Smooth muscle cell (in vitro differentiated cells): ENCODE measurements at regions not wholly inside any gene's neighbourhood (a gene's known extent, or its start where the extent isn't known, plus 50 kb on each side); places are given as distances from the start of the nearest gene placed in this dataset.
A peak's percentile ranks its signal among the peaks of the same experiment; 100 is the strongest.

ENCODE experiments used
- DNase-seq: peaks from one replicate; lab custom pipeline; 2025; ENCODE audit not compliant: unreplicated experiment; lab: John Stamatoyannopoulos, UW
- H2AFZ ChIP-seq: fragments of 200-600 bp; sonication (generic); 2 replicates; pipeline ENCODE4 v1.6.0; 2016; ENCODE audit warnings: antibody characterized with exemption, low read depth, mild to moderate bottlenecking
- H3F3A ChIP-seq: fragments of 200-600 bp; sonication (generic); 2 replicates; pipeline ENCODE4 v1.6.0; 2017; ENCODE audit warnings: antibody characterized with exemption, low read depth
- H3K27ac ChIP-seq: fragments of 200-600 bp; sonication (generic); 2 replicates; pipeline ENCODE4 v1.5.1; 2016; ENCODE audit warnings: low read depth, mild to moderate bottlenecking
- H3K27me3 ChIP-seq: fragments of 200-600 bp; sonication (generic); 2 replicates; pipeline ENCODE4 v1.6.1; 2016; ENCODE audit warnings: low read depth, mild to moderate bottlenecking
- H3K36me3 ChIP-seq: fragments of 200-600 bp; sonication (generic); 2 replicates; pipeline ENCODE4 v1.5.1; 2016; ENCODE audit warnings: low read depth
- H3K4me1 ChIP-seq: fragments of 200-600 bp; sonication (generic); 2 replicates; pipeline ENCODE4 v1.5.1; 2016; ENCODE audit warnings: low read depth
- H3K4me2 ChIP-seq: fragments of 200-600 bp; sonication (generic); 2 replicates; pipeline ENCODE4 v1.6.0; 2016; ENCODE audit warnings: mild to moderate bottlenecking
- H3K4me3 ChIP-seq: fragments of 200-600 bp; sonication (generic); 2 replicates; pipeline ENCODE4 v1.5.1; 2016; ENCODE audit warnings: mild to moderate bottlenecking
- H3K79me2 ChIP-seq: fragments of 200-600 bp; sonication (generic); 2 replicates; pipeline ENCODE4 v1.6.0; 2016; ENCODE audit warnings: low read depth, mild to moderate bottlenecking
- H3K9ac ChIP-seq: fragments of 200-600 bp; sonication (generic); 2 replicates; pipeline ENCODE4 v1.6.0; 2016; ENCODE audit warnings: low read depth
- H3K9me3 ChIP-seq: fragments of 200-600 bp; sonication (generic); replicated peaks from 2 replicates; pipeline ENCODE4 v1.5.1; 2016; ENCODE audit warnings: low read depth
- H4K20me1 ChIP-seq: fragments of 200-600 bp; sonication (generic); 2 replicates; pipeline ENCODE4 v1.6.0; 2016; ENCODE audit warnings: low read depth
- WGBS: methylation state at CpG from one replicate; pipeline ENCODE4 v1.1.7; 2016; ENCODE audit warnings: low lambda C conversion rate; 5-methylcytosine and 5-hydroxymethylcytosine counted together
- TF ChIP-seq, protein P1 (sequence below): fragments of 200-600 bp; sonication (generic); IDR thresholded peaks from 2 replicates; pipeline ENCODE4 v1.5.1; 2017; ENCODE audit warnings: borderline replicate concordance, mild to moderate bottlenecking, antibody characterized with exemption; ENCODE audit not compliant: insufficient read depth, poor library complexity, severe bottlenecking

DNA sequence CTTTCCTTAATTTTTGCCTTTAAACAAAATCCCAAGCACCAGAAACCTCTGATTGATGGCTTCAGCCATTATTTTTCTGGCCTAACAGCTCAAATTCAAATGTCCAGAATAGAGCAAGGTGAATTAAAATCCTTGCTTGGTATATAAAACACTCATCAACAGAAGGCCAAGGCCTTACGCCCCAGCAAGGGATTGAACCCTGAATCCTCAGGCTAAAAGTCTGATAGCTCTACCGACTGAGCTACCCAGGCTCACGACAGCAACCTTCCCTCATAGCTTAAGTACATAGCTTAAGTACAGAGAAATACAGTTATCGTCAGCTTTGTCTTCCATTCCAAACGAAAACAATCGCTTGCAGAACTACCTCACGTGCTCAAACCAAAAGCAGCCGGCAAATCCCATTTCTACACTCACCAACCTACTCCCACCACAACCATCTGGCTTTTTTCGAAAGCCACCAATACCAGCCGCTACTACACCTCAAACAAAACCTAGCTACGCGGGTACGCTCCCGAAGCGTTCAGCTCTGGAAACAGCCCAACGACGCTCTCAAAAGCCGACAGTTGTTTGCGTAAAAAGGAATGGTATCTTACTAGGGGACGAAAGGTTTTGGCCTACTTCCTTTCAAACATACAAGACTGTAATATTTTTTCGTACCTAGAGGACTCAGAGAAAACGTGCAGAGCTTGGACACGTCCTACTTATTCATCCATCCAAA lies 167.5 kb downstream of the GPX5 start:
- peaks cover 8% of the 10 kb centered on the region for H3F3A ChIP-seq
- peak overlapping the region; percentile 89 for H3K4me2 ChIP-seq
- no peaks in the 10 kb centered on the region for H4K20me1 ChIP-seq
- no peak for DNase-seq
- no peak overlapping the region for H3K27ac ChIP-seq
- no peaks in the 10 kb centered on the region for H3K79me2 ChIP-seq
- no peaks in the 10 kb centered on the region for H3K27me3 ChIP-seq
- H3K36me3 ChIP-seq: no peaks in the 10 kb centered on the region
- TF ChIP-seq, protein P1, sequence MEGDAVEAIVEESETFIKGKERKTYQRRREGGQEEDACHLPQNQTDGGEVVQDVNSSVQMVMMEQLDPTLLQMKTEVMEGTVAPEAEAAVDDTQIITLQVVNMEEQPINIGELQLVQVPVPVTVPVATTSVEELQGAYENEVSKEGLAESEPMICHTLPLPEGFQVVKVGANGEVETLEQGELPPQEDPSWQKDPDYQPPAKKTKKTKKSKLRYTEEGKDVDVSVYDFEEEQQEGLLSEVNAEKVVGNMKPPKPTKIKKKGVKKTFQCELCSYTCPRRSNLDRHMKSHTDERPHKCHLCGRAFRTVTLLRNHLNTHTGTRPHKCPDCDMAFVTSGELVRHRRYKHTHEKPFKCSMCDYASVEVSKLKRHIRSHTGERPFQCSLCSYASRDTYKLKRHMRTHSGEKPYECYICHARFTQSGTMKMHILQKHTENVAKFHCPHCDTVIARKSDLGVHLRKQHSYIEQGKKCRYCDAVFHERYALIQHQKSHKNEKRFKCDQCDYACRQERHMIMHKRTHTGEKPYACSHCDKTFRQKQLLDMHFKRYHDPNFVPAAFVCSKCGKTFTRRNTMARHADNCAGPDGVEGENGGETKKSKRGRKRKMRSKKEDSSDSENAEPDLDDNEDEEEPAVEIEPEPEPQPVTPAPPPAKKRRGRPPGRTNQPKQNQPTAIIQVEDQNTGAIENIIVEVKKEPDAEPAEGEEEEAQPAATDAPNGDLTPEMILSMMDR: no peak
- WGBS: 37% methylated on average over 23 of the region's 23 CpGs
- peak overlapping the region; percentile 36 for H3K4me3 ChIP-seq
- peaks cover 6% of the 10 kb centered on the region for H3K4me1 ChIP-seq
- H2AFZ ChIP-seq: peak overlapping the region; percentile 94
- H3K9me3 ChIP-seq: no peaks in the 10 kb centered on the region
- H3K9ac ChIP-seq: no peak overlapping the region

DNA sequence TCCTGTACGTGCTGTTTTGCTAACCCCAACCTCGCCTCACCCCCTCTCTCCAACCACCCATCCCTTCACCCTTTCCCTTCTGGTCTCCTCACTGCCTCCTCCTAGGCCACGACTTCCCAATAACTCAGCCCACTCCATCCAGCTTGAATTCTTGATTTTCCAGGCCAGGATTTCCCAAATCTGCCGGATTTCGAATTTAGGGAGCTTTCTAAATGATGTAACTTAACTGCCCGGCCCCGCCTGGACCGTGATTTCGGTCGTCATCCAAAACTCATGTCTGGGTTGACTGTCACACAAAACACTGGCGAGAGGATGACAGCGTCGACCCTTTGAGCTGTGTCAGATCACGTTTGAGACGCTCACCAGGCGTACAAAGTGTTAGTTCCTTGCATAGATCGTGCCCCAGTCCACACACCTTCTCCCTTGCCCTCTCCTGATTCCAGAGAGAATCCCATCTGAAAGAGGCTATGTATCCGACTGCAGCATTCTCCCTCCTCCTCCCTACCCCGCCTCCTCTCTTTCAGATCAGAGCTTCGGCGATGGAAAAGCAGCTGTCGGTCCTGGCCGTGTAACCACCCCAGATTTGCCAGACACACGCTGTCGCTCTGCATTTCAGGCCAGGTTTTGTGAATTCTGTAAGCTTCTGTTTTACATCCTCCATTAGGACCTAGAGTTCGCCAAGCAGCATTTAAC lies 168.2 kb downstream of the GPX5 start:
- H3K27ac ChIP-seq: no peak overlapping the region
- peak overlapping the region; percentile 94 for H2AFZ ChIP-seq
- peak overlapping the region; percentile 89 for H3K4me2 ChIP-seq
- no peak for DNase-seq
- peaks cover 8% of the 10 kb centered on the region for H3F3A ChIP-seq
- H3K27me3 ChIP-seq: no peaks in the 10 kb centered on the region
- H4K20me1 ChIP-seq: no peaks in the 10 kb centered on the region
- H3K9me3 ChIP-seq: no peaks in the 10 kb centered on the region
- no peaks in the 10 kb centered on the region for H3K36me3 ChIP-seq
- H3K9ac ChIP-seq: no peak overlapping the region
- H3K4me1 ChIP-seq: peaks cover 6% of the 10 kb centered on the region
- 12% methylated on average over 26 of the region's 26 CpGs for WGBS
- H3K79me2 ChIP-seq: no peaks in the 10 kb centered on the region
- TF ChIP-seq, protein P1: no peak
- peak overlapping the region; percentile 36 for H3K4me3 ChIP-seq

DNA sequence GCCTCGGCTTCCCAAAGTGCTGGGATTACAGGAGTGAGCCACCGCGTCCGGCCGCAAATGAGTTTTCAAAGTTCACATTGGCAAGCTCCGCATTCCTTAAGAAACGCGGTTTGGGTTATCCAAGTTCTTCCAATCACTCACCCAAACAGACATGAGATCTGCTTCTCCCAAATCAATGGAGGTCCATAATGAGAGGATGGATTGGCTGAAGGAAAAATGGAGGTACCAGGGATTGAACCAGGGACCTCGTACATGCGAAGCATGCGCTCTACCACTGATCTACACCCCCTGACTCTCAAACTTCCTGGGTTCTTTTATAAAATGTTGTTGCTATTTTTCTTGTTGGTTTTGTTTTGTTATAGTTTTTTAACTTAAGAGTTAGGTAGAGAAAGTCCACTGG lies 170.0 kb downstream of the GPX5 start:
- no peaks in the 10 kb centered on the region for H3K27me3 ChIP-seq
- no peaks in the 10 kb centered on the region for H3K9me3 ChIP-seq
- no peak overlapping the region for H3K4me3 ChIP-seq
- H3K4me2 ChIP-seq: no peak overlapping the region
- H3K4me1 ChIP-seq: peaks cover 6% of the 10 kb centered on the region
- TF ChIP-seq, protein P1: no peak
- no peak overlapping the region for H3K27ac ChIP-seq
- H3F3A ChIP-seq: peaks cover 8% of the 10 kb centered on the region
- 90% methylated on average over 11 of the region's 11 CpGs for WGBS
- no peak for DNase-seq
- no peaks in the 10 kb centered on the region for H3K79me2 ChIP-seq
- no peak overlapping the region for H2AFZ ChIP-seq
- no peaks in the 10 kb centered on the region for H4K20me1 ChIP-seq
- H3K9ac ChIP-seq: no peak overlapping the region
- no peaks in the 10 kb centered on the region for H3K36me3 ChIP-seq

- no peak overlapping the region for H3K9ac ChIP-seq
- no peaks in the 10 kb centered on the region for H3K9me3 ChIP-seq
- H3F3A ChIP-seq: peaks cover 8% of the 10 kb centered on the region
- H3K4me2 ChIP-seq: no peak overlapping the region
- TF ChIP-seq, protein P1: no peak
- no peak overlapping the region for H3K27ac ChIP-seq
- H2AFZ ChIP-seq: no peak overlapping the region
- H3K4me1 ChIP-seq: peaks cover 6% of the 10 kb centered on the region
- no peak overlapping the region for H3K4me3 ChIP-seq
- DNase-seq: no peak
- H3K36me3 ChIP-seq: no peaks in the 10 kb centered on the region
- 89% methylated on average over 14 of the region's 14 CpGs for WGBS
- H4K20me1 ChIP-seq: no peaks in the 10 kb centered on the region
- H3K79me2 ChIP-seq: no peaks in the 10 kb centered on the region
- no peaks in the 10 kb centered on the region for H3K27me3 ChIP-seq
Observed at GRCh38 chr6:28696167-28696566, 170.5 kb downstream of the GPX5 start.
